ENCODE measurements at regions not wholly inside any gene's neighbourhood (a gene's known extent, or its start where the extent isn't known, plus 50 kb on each side); places are given as distances from the start of the nearest gene placed in this dataset.

GRCh38 chr11:95304777-95305176 lies 73.8 kb upstream of the SESN3 start:
- FAIRE-seq: no peak
- TF ChIP-seq POLR2AphosphoS5 (IDR thresholded peaks at IDR 0.05; ENCODE audit: low read depth, low read length) (no peak), POLR2A (IDR thresholded peaks at IDR 0.05; ENCODE audit: low read depth, low read length) (no peak), TAF1 (IDR thresholded peaks at IDR 0.05; ENCODE audit: borderline replicate concordance, low read depth, low read length) (no peak)

GRCh38 chr11:95302211-95302610 lies 71.2 kb upstream of the SESN3 start:
- no peak for TF ChIP-seq TAF1 (IDR thresholded peaks at IDR 0.05; ENCODE audit: borderline replicate concordance, low read depth, low read length)
- no peak for TF ChIP-seq POLR2AphosphoS5 (IDR thresholded peaks at IDR 0.05; ENCODE audit: low read depth, low read length)
- TF ChIP-seq POLR2A (IDR thresholded peaks at IDR 0.05; ENCODE audit: low read depth, low read length): no peak
- FAIRE-seq (no peak), DNase-seq (ENCODE audit: insufficient read length) (no peak)

More at GRCh38 chr11:95304777-95305176, 73.8 kb upstream of the SESN3 start:
- DNase-seq (ENCODE audit: insufficient read length): no peak

- FAIRE-seq: no peak
- DNase-seq (ENCODE audit: insufficient read length): no peak
- TF ChIP-seq POLR2A (IDR thresholded peaks at IDR 0.05; ENCODE audit: low read depth, low read length) (no peak), TAF1 (IDR thresholded peaks at IDR 0.05; ENCODE audit: borderline replicate concordance, low read depth, low read length) (no peak), POLR2AphosphoS5 (IDR thresholded peaks at IDR 0.05; ENCODE audit: low read depth, low read length) (no peak)
Measured at GRCh38 chr11:95301474-95301873, 70.5 kb upstream of the SESN3 start.

GRCh38 chr11:95299078-95299679 lies 68.2 kb upstream of the SESN3 start:
- FAIRE-seq (no peak), DNase-seq (ENCODE audit: insufficient read length) (no peak)
- no peak for TF ChIP-seq POLR2A (IDR thresholded peaks at IDR 0.05; ENCODE audit: low read depth, low read length)
- no peak for TF ChIP-seq POLR2AphosphoS5 (IDR thresholded peaks at IDR 0.05; ENCODE audit: low read depth, low read length)
- TF ChIP-seq TAF1 (IDR thresholded peaks at IDR 0.05; ENCODE audit: borderline replicate concordance, low read depth, low read length): no peak

- TF ChIP-seq POLR2A (IDR thresholded peaks at IDR 0.05; ENCODE audit: low read depth, low read length): no peak
- no peak for TF ChIP-seq TAF1 (IDR thresholded peaks at IDR 0.05; ENCODE audit: borderline replicate concordance, low read depth, low read length)
- TF ChIP-seq POLR2AphosphoS5 (IDR thresholded peaks at IDR 0.05; ENCODE audit: low read depth, low read length): no peak
- FAIRE-seq: no peak
- DNase-seq (ENCODE audit: insufficient read length): no peak
Measured at GRCh38 chr11:95297680-95298452, 66.9 kb upstream of the SESN3 start.

GRCh38 chr11:95296621-95297025 lies 65.6 kb upstream of the SESN3 start:
- peak; percentile 99 for FAIRE-seq
- TF ChIP-seq TAF1 (IDR thresholded peaks at IDR 0.05; ENCODE audit: borderline replicate concordance, low read depth, low read length): no peak
- no peak for TF ChIP-seq POLR2AphosphoS5 (IDR thresholded peaks at IDR 0.05; ENCODE audit: low read depth, low read length)
- TF ChIP-seq POLR2A (IDR thresholded peaks at IDR 0.05; ENCODE audit: low read depth, low read length): no peak
- no peak for DNase-seq (ENCODE audit: insufficient read length)

- FAIRE-seq: peak; percentile 66
- no peak for DNase-seq (ENCODE audit: insufficient read length)
- TF ChIP-seq TAF1 (IDR thresholded peaks at IDR 0.05; ENCODE audit: borderline replicate concordance, low read depth, low read length): no peak
- TF ChIP-seq POLR2A (IDR thresholded peaks at IDR 0.05; ENCODE audit: low read depth, low read length): no peak
- no peak for TF ChIP-seq POLR2AphosphoS5 (IDR thresholded peaks at IDR 0.05; ENCODE audit: low read depth, low read length)
Measured at GRCh38 chr11:95296165-95296564, 65.2 kb upstream of the SESN3 start.

GRCh38 chr11:95295382-95296149 lies 64.6 kb upstream of the SESN3 start:
- DNase-seq (ENCODE audit: insufficient read length): no peak
- FAIRE-seq: no peak
- TF ChIP-seq POLR2AphosphoS5 (IDR thresholded peaks at IDR 0.05; ENCODE audit: low read depth, low read length) (no peak), POLR2A (IDR thresholded peaks at IDR 0.05; ENCODE audit: low read depth, low read length) (no peak), TAF1 (IDR thresholded peaks at IDR 0.05; ENCODE audit: borderline replicate concordance, low read depth, low read length) (no peak)

- DNase-seq (ENCODE audit: insufficient read length) (no peak), FAIRE-seq (no peak)
- TF ChIP-seq POLR2AphosphoS5 (IDR thresholded peaks at IDR 0.05; ENCODE audit: low read depth, low read length): no peak
- no peak for TF ChIP-seq POLR2A (IDR thresholded peaks at IDR 0.05; ENCODE audit: low read depth, low read length)
- TF ChIP-seq TAF1 (IDR thresholded peaks at IDR 0.05; ENCODE audit: borderline replicate concordance, low read depth, low read length): no peak
Measured at GRCh38 chr11:95294701-95295100, 63.7 kb upstream of the SESN3 start.

GRCh38 chr11:95293116-95293515 lies 62.1 kb upstream of the SESN3 start:
- DNase-seq (ENCODE audit: insufficient read length) (no peak), FAIRE-seq (no peak)
- TF ChIP-seq TAF1 (IDR thresholded peaks at IDR 0.05; ENCODE audit: borderline replicate concordance, low read depth, low read length) (no peak), POLR2AphosphoS5 (IDR thresholded peaks at IDR 0.05; ENCODE audit: low read depth, low read length) (no peak), POLR2A (IDR thresholded peaks at IDR 0.05; ENCODE audit: low read depth, low read length) (no peak)

- FAIRE-seq: no peak
- TF ChIP-seq TAF1 (IDR thresholded peaks at IDR 0.05; ENCODE audit: borderline replicate concordance, low read depth, low read length): no peak
- no peak for TF ChIP-seq POLR2AphosphoS5 (IDR thresholded peaks at IDR 0.05; ENCODE audit: low read depth, low read length)
- TF ChIP-seq POLR2A (IDR thresholded peaks at IDR 0.05; ENCODE audit: low read depth, low read length): no peak
Measured at GRCh38 chr11:95291946-95292345, 60.9 kb upstream of the SESN3 start.

More at GRCh38 chr11:95291946-95292345, 60.9 kb upstream of the SESN3 start:
- no peak for DNase-seq (ENCODE audit: insufficient read length)
